Ectodermal cell (in vitro differentiated cells): ENCODE measurements at regions not wholly inside any gene's neighbourhood (a gene's known extent, or its start where the extent isn't known, plus 50 kb on each side); places are given as distances from the start of the nearest gene placed in this dataset.

Source experiments
- H3K27ac ChIP-seq: 2 replicates; pipeline ENCODE4 v1.7.0; 2013; ENCODE audit warnings: mild to moderate bottlenecking, low read depth, low read length; ENCODE audit not compliant: insufficient read depth, poor library complexity, severe bottlenecking
- H3K27me3 ChIP-seq: 2 replicates; pipeline ENCODE4 v1.7.0; 2013; ENCODE audit warnings: mild to moderate bottlenecking, low read length; ENCODE audit not compliant: insufficient read depth, control insufficient read depth, poor library complexity, severe bottlenecking
- H3K36me3 ChIP-seq: one replicate; pipeline ENCODE4 v1.7.0; 2013; ENCODE audit warnings: low read length; ENCODE audit not compliant: control insufficient read depth, insufficient read depth
- H3K4me1 ChIP-seq: one replicate; pipeline ENCODE4 v1.7.0; 2013; ENCODE audit warnings: low read length; ENCODE audit not compliant: control insufficient read depth, insufficient read depth
- H3K4me3 ChIP-seq: 2 replicates; pipeline ENCODE4 v1.7.0; 2013; ENCODE audit warnings: low read depth, low read length, control low read depth; ENCODE audit not compliant: insufficient read depth
- H3K9me3 ChIP-seq: 2 replicates; pipeline ENCODE4 v1.7.0; 2013; ENCODE audit warnings: mild to moderate bottlenecking, low read length, moderate library complexity; ENCODE audit not compliant: control insufficient read depth
- WGBS, 2 experiments: methylation state at CpG; one replicate each; pipeline ENCODE4 v1.1.7; 2013; ENCODE audit warnings: missing lambda C conversion rate in 2 of 2; 5-methylcytosine and 5-hydroxymethylcytosine counted together

GRCh38 chr2:67719351-67719750 lies 322.2 kb downstream of the ETAA1 start:
- Histone ChIP-seq H3K4me3 (no peak overlapping the region), H3K36me3 (no peaks in the 10 kb centered on the region), H3K27ac (no peak overlapping the region), H3K9me3 (no peaks in the 10 kb centered on the region), H3K27me3 (no peaks in the 10 kb centered on the region), H3K4me1 (no peaks in the 10 kb centered on the region)
- WGBS, 2 experiments, result 97 to 100% methylated on average over 2 of the region's 2 CpGs

- no peaks in the 10 kb centered on the region for H3K36me3 ChIP-seq
- no peaks in the 10 kb centered on the region for H3K9me3 ChIP-seq
- H3K4me3 ChIP-seq, result no peak overlapping the region
- H3K27ac ChIP-seq, result no peak overlapping the region
- H3K4me1 ChIP-seq, result no peaks in the 10 kb centered on the region
- no peaks in the 10 kb centered on the region for H3K27me3 ChIP-seq
- WGBS, 2 experiments, result 94 to 95% methylated on average over 1 of the region's 1 CpG
Observed at GRCh38 chr2:67721516-67721915, 324.4 kb downstream of the ETAA1 start.

- H3K4me3 ChIP-seq, result no peak overlapping the region
- 98 to 100% methylated on average over 2 of the region's 2 CpGs for WGBS, 2 experiments
Observed at GRCh38 chr2:67724261-67724660, 327.1 kb downstream of the ETAA1 start.

GRCh38 chr2:67725731-67726130 lies 328.6 kb downstream of the ETAA1 start:
- Histone ChIP-seq H3K4me1 (peaks cover 7% of the 10 kb centered on the region), H3K9me3 (no peaks in the 10 kb centered on the region), H3K36me3 (no peaks in the 10 kb centered on the region), H3K4me3 (no peak overlapping the region), H3K27me3 (no peaks in the 10 kb centered on the region), H3K27ac (no peak overlapping the region)
- WGBS, 2 experiments, result 82 to 88% methylated on average over 1 of the region's 1 CpG

More at GRCh38 chr2:67724261-67724660, 327.1 kb downstream of the ETAA1 start:
- no peaks in the 10 kb centered on the region for H3K27me3 ChIP-seq
- H3K36me3 ChIP-seq, result no peaks in the 10 kb centered on the region
- H3K4me1 ChIP-seq, result peaks cover 7% of the 10 kb centered on the region
- no peaks in the 10 kb centered on the region for H3K9me3 ChIP-seq
- no peak overlapping the region for H3K27ac ChIP-seq

- Histone ChIP-seq H3K27ac (no peak overlapping the region), H3K27me3 (no peaks in the 10 kb centered on the region), H3K9me3 (no peaks in the 10 kb centered on the region), H3K36me3 (no peaks in the 10 kb centered on the region), H3K4me1 (peaks cover 7% of the 10 kb centered on the region), H3K4me3 (no peak overlapping the region)
- 84 to 87% methylated on average over 4 of the region's 4 CpGs for WGBS, 2 experiments
Observed at GRCh38 chr2:67726416-67726815, 329.3 kb downstream of the ETAA1 start.

GRCh38 chr2:67727131-67727530 lies 330.0 kb downstream of the ETAA1 start:
- WGBS, 2 experiments, result 91 to 96% methylated on average over 8 to 9 of the region's 9 CpGs
- peaks cover 7% of the 10 kb centered on the region for H3K4me1 ChIP-seq
- H3K27ac ChIP-seq, result no peak overlapping the region
- no peaks in the 10 kb centered on the region for H3K36me3 ChIP-seq
- no peak overlapping the region for H3K4me3 ChIP-seq
- no peaks in the 10 kb centered on the region for H3K27me3 ChIP-seq
- no peaks in the 10 kb centered on the region for H3K9me3 ChIP-seq

- WGBS, 2 experiments, result 90% methylated on average over 4 of the region's 4 CpGs
- Histone ChIP-seq H3K27me3 (no peaks in the 10 kb centered on the region), H3K36me3 (no peaks in the 10 kb centered on the region), H3K4me1 (peaks cover 7% of the 10 kb centered on the region), H3K27ac (no peak overlapping the region), H3K9me3 (no peaks in the 10 kb centered on the region), H3K4me3 (no peak overlapping the region)
Observed at GRCh38 chr2:67727623-67728022, 330.5 kb downstream of the ETAA1 start.

GRCh38 chr2:67729474-67729873 lies 332.3 kb downstream of the ETAA1 start:
- Histone ChIP-seq H3K4me3 (no peak overlapping the region), H3K4me1 (peaks cover 7% of the 10 kb centered on the region), H3K27me3 (no peaks in the 10 kb centered on the region), H3K27ac (no peak overlapping the region), H3K36me3 (no peaks in the 10 kb centered on the region), H3K9me3 (no peaks in the 10 kb centered on the region)
- 65 to 74% methylated on average over 3 of the region's 3 CpGs for WGBS, 2 experiments

GRCh38 chr2:67733517-67733916 lies 329.3 kb downstream of the C1D start:
- Histone ChIP-seq H3K27ac (no peak overlapping the region), H3K36me3 (no peaks in the 10 kb centered on the region), H3K4me1 (no peaks in the 10 kb centered on the region), H3K4me3 (no peak overlapping the region), H3K27me3 (no peaks in the 10 kb centered on the region), H3K9me3 (no peaks in the 10 kb centered on the region)
- 55% methylated on average over 2 to 3 of the region's 3 CpGs for WGBS, 2 experiments

- Histone ChIP-seq H3K27ac (no peak overlapping the region), H3K9me3 (no peaks in the 10 kb centered on the region), H3K4me3 (no peak overlapping the region), H3K27me3 (no peaks in the 10 kb centered on the region), H3K36me3 (no peaks in the 10 kb centered on the region), H3K4me1 (no peaks in the 10 kb centered on the region)
- 89 to 91% methylated on average over 2 of the region's 2 CpGs for WGBS, 2 experiments
Observed at GRCh38 chr2:67752199-67752598, 310.6 kb downstream of the C1D start.

- Histone ChIP-seq H3K4me3 (no peak overlapping the region), H3K9me3 (no peaks in the 10 kb centered on the region), H3K4me1 (no peaks in the 10 kb centered on the region), H3K27me3 (no peaks in the 10 kb centered on the region), H3K36me3 (no peaks in the 10 kb centered on the region), H3K27ac (no peak overlapping the region)
Observed at GRCh38 chr2:67752969-67753368, 309.8 kb downstream of the C1D start.
